SK-N-SH (cell line): ENCODE measurements at regions not wholly inside any gene's neighbourhood (a gene's known extent, or its start where the extent isn't known, plus 50 kb on each side); places are given as distances from the start of the nearest gene placed in this dataset.

Experiments
- CTCF ChIP-seq: fragments of 200-600 bp; sonication (generic); IDR thresholded peaks from 2 replicates; pipeline ENCODE4 v1.6.1; 2017; ENCODE audit warnings: antibody characterized with exemption, mild to moderate bottlenecking, moderate library complexity
- EP300 ChIP-seq, 2 experiments: IDR thresholded peaks; 2 replicates each; pipeline versions ENCODE4 v1.4.0 to v1.6.1; 2012; ENCODE audit warnings: borderline replicate concordance in 1 of 2, low read depth in 1 of 2, low read length in 1 of 2
- SIN3A ChIP-seq: IDR thresholded peaks from 2 replicates; pipeline ENCODE4 v1.6.1; 2012; ENCODE audit warnings: low read depth, mild to moderate bottlenecking, low read length, moderate library complexity, borderline replicate concordance
- TAF1 ChIP-seq: IDR thresholded peaks from 2 replicates; pipeline ENCODE4 v1.6.1; 2012; ENCODE audit warnings: low read depth, mild to moderate bottlenecking, low read length, moderate library complexity, borderline replicate concordance
- YY1 ChIP-seq: IDR thresholded peaks from 2 replicates; pipeline ENCODE4 v1.4.0; 2012; ENCODE audit warnings: low read depth, mild to moderate bottlenecking

DNA sequence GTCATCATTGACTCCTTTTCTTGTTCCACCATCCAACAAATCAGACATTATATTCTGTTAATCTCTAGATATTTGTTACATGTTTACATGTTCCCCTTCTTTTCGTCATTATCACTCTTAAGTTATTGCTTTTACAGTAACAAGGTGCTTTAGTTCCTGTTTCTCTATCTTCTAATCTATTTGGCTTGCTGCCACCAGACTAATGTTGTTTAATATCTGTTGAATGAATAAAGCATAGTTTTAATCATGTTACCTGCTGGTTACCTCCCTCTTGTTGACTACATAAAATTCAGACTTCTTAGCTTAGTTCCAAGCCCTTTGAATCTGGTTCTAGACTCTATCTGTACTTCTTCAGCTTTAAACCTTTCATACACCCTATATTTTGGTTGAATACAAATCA, 129.8 kb upstream of the TRIM2 start:
- TF ChIP-seq EP300 (IDR thresholded peaks at IDR 0.05; ENCODE audit: borderline replicate concordance in 1 of 2, low read depth in 1 of 2, low read length in 1 of 2) (no peak), SIN3A (no peak), CTCF (no peak), TAF1 (no peak), YY1 (no peak)
